Endodermal cell (in vitro differentiated cells): ENCODE measurements at regions not wholly inside any gene's neighbourhood (a gene's known extent, or its start where the extent isn't known, plus 50 kb on each side); places are given as distances from the start of the nearest gene placed in this dataset.
"Not testable (repeated sequence)": the region's sequence is repeated elsewhere in the genome, so short reads cannot be mapped to it uniquely, and the experiment has no call there.

Source experiments
- DNase-seq: peaks from one replicate; pipeline ENCODE4 v3.0.0-alpha.2; 2017
- H3K27ac ChIP-seq: 2 replicates; pipeline ENCODE4 v1.5.1; 2013; ENCODE audit warnings: mild to moderate bottlenecking, low read depth, low read length, moderate library complexity
- H3K27me3 ChIP-seq: 2 replicates; pipeline ENCODE4 v1.6.1; 2013; ENCODE audit warnings: mild to moderate bottlenecking, low read length, moderate library complexity; ENCODE audit not compliant: insufficient read depth, control insufficient read depth, poor library complexity, severe bottlenecking
- H3K36me3 ChIP-seq: 2 replicates; pipeline ENCODE4 v1.7.0; 2013; ENCODE audit warnings: mild to moderate bottlenecking, low read length, moderate library complexity; ENCODE audit not compliant: control insufficient read depth, insufficient read depth
- H3K4me1 ChIP-seq: one replicate; pipeline ENCODE4 v1.7.0; 2013; ENCODE audit warnings: low read length; ENCODE audit not compliant: control insufficient read depth, insufficient read depth
- H3K4me3 ChIP-seq: 2 replicates; pipeline ENCODE4 v1.5.1; 2013; ENCODE audit warnings: mild to moderate bottlenecking, low read length, moderate library complexity
- H3K9ac ChIP-seq: 2 replicates; pipeline ENCODE4 v1.6.1; 2013; ENCODE audit warnings: mild to moderate bottlenecking, low read length, moderate library complexity; ENCODE audit not compliant: poor library complexity, severe bottlenecking; ENCODE audit errors: extremely low read depth
- H3K9me3 ChIP-seq: 2 replicates; pipeline ENCODE4 v1.6.1; 2013; ENCODE audit warnings: mild to moderate bottlenecking, low read length, moderate library complexity; ENCODE audit not compliant: control insufficient read depth
- H3K27ac Mint-ChIP-seq: 2 replicates; pipeline ENCODE4 v1.8.0; 2020; ENCODE audit warnings: mixed read lengths
- H3K27me3 Mint-ChIP-seq: 2 replicates; pipeline ENCODE4 v1.8.0; 2021; ENCODE audit warnings: mild to moderate bottlenecking, mixed read lengths; ENCODE audit not compliant: insufficient read depth
- H3K36me3 Mint-ChIP-seq: 2 replicates; pipeline ENCODE4 v1.8.0; 2020; ENCODE audit warnings: low read depth, mixed read lengths
- H3K4me1 Mint-ChIP-seq: 2 replicates; pipeline ENCODE4 v1.8.0; 2020; ENCODE audit warnings: mixed read lengths
- H3K4me3 Mint-ChIP-seq: 2 replicates; pipeline ENCODE4 v1.8.0; 2020; ENCODE audit warnings: mild to moderate bottlenecking, moderate library complexity, mixed read lengths
- H3K9me3 Mint-ChIP-seq: 2 replicates; pipeline ENCODE4 v1.8.0; 2020; ENCODE audit warnings: mild to moderate bottlenecking, mixed read lengths
- WGBS, 2 experiments: methylation state at CpG; one replicate each; pipeline versions ENCODE4 v1.1.5 to v1.1.7; 2013; ENCODE audit warnings: missing lambda C conversion rate in 2 of 2, mixed read lengths in 1 of 2; ENCODE audit not compliant: insufficient coverage in 1 of 2, insufficient read length in 1 of 2; 5-methylcytosine and 5-hydroxymethylcytosine counted together
- TF ChIP-seq, protein P1 (sequence below): fragments of 200-600 bp; sonication (generic); conservative IDR thresholded peaks from 2 replicates; pipeline ENCODE4 v1.5.0; 2021; ENCODE audit warnings: antibody characterized with exemption, mild to moderate bottlenecking

DNA sequence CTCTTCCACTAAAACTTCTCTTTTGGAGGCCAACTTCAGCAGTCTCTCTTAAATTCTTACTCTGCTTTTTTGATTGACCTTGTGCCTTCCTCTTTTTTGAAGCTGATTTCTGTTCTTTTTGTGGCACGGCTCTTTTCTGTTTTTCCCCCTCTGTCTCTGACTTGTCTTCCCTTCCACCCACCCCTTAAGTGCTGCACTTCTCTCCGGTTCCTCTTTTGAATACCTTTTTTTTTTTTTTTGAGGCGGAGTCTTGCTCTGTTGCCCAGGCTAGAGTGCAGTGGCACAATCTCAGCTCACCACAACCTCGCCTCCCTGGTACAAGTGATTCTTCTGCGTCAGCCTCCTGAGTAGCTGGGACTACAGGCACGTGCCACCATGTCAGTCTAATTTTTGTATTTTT is 211.9 kb downstream of the BLID start:
- H3K27ac ChIP-seq, result no peak overlapping the region
- no peaks in the 10 kb centered on the region for H3K36me3 ChIP-seq
- Mint-ChIP-seq H3K9me3 (peaks cover 4% of the 10 kb centered on the region), H3K4me3 (no peak overlapping the region), H3K36me3 (no peaks in the 10 kb centered on the region), H3K27me3 (no peaks in the 10 kb centered on the region), H3K4me1 (no peaks in the 10 kb centered on the region), H3K27ac (no peak overlapping the region)
- TF ChIP-seq, protein P1, sequence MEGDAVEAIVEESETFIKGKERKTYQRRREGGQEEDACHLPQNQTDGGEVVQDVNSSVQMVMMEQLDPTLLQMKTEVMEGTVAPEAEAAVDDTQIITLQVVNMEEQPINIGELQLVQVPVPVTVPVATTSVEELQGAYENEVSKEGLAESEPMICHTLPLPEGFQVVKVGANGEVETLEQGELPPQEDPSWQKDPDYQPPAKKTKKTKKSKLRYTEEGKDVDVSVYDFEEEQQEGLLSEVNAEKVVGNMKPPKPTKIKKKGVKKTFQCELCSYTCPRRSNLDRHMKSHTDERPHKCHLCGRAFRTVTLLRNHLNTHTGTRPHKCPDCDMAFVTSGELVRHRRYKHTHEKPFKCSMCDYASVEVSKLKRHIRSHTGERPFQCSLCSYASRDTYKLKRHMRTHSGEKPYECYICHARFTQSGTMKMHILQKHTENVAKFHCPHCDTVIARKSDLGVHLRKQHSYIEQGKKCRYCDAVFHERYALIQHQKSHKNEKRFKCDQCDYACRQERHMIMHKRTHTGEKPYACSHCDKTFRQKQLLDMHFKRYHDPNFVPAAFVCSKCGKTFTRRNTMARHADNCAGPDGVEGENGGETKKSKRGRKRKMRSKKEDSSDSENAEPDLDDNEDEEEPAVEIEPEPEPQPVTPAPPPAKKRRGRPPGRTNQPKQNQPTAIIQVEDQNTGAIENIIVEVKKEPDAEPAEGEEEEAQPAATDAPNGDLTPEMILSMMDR, result no peak
- no peaks in the 10 kb centered on the region for H3K27me3 ChIP-seq
- H3K9ac ChIP-seq, result no peak overlapping the region
- H3K4me1 ChIP-seq, result no peaks in the 10 kb centered on the region
- DNase-seq, result no peak
- no peak overlapping the region for H3K4me3 ChIP-seq
- H3K9me3 ChIP-seq, result no peaks in the 10 kb centered on the region
- 81 to 92% methylated on average over 4 to 6 of the region's 6 CpGs for WGBS, 2 experiments

DNA sequence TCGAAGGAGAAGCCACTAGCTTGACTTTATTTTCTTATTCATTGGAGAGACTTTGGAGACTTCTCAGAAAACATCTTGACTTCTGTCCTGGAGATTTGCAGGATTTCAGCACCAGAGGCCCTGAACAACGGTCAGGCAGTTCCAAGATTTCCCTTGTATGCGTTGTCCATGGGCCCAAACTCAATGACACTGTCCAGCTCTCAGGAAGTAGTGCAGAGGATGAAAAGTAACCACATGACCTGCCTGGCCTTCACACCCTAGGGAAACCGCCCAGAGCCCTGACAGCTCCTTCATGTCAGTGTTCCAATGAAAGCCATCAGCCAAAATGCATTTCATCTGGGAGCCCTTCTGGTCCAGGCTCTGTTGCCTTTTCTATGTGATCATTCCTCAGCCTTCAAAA is 214.1 kb downstream of the BLID start:
- H3K4me3 Mint-ChIP-seq, result no peak overlapping the region
- DNase-seq, result no peak
- Histone ChIP-seq H3K4me1 (no peaks in the 10 kb centered on the region), H3K27me3 (no peaks in the 10 kb centered on the region), H3K4me3 (no peak overlapping the region), H3K9ac (no peak overlapping the region), H3K36me3 (no peaks in the 10 kb centered on the region), H3K27ac (no peak overlapping the region), H3K9me3 (no peaks in the 10 kb centered on the region)
- H3K36me3 Mint-ChIP-seq, result no peaks in the 10 kb centered on the region
- H3K9me3 Mint-ChIP-seq, result peaks cover 4% of the 10 kb centered on the region
- no peaks in the 10 kb centered on the region for H3K4me1 Mint-ChIP-seq
- H3K27me3 Mint-ChIP-seq, result no peaks in the 10 kb centered on the region
- WGBS, 2 experiments, result 89 to 100% methylated on average over 4 of the region's 4 CpGs
- H3K27ac Mint-ChIP-seq, result no peak overlapping the region
- TF ChIP-seq, protein P1, result no peak

DNA sequence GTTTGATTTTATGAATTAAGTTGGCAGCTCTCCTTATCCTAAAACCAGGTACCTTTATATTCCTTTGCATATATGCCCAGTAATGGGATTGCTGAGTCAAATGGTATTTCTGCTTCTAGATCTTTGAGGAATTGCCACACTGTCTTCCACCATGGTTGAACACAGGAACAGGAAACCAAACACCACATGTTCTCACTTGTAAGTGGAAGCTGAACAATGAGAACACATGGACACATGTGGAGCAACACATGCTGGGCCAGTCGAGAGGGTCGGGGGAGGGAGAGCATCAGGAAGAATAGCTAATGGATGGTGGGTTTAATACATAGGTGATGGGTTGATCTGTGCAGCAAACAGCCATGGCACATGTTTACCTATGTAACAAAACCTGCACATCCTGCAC is 214.6 kb downstream of the BLID start:
- H3K4me3 Mint-ChIP-seq, H3K9me3 Mint-ChIP-seq: not testable (repeated sequence)

DNA sequence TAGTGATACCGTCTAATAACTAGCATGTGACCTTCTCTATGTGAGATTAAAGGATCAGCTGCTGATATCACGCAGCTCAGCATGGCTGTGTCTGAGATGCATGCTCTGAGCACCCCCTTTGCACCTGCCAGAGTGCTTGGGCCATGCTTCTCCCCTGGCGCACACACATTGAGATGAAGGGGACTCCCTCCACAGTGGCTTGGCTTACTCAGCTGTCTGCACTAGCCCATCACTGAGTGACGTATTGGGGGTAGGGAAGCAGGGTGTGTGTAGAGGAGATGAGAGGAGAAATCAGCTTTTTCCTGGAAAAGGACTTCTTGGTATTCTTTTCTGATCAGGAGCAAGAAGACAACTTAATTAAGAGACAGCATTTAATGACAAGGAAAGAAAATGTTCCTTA is 216.5 kb downstream of the BLID start:
- H3K4me1 ChIP-seq, result no peaks in the 10 kb centered on the region
- Mint-ChIP-seq H3K4me3 (no peak overlapping the region), H3K4me1 (no peaks in the 10 kb centered on the region), H3K27ac (no peak overlapping the region), H3K9me3 (no peaks in the 10 kb centered on the region), H3K36me3 (no peaks in the 10 kb centered on the region), H3K27me3 (no peaks in the 10 kb centered on the region)
- TF ChIP-seq, protein P1, result no peak
- no peak overlapping the region for H3K27ac ChIP-seq
- H3K36me3 ChIP-seq, result no peaks in the 10 kb centered on the region
- 94 to 95% methylated on average over 3 to 4 of the region's 4 CpGs for WGBS, 2 experiments
- no peak overlapping the region for H3K4me3 ChIP-seq
- H3K9ac ChIP-seq, result no peak overlapping the region
- H3K27me3 ChIP-seq, result no peaks in the 10 kb centered on the region
- DNase-seq, result no peak
- no peaks in the 10 kb centered on the region for H3K9me3 ChIP-seq

More for the DNA sequence above, 214.6 kb downstream of the BLID start:
- not testable (repeated sequence) for H3K9me3 ChIP-seq, H3K27me3 ChIP-seq, H3K36me3 ChIP-seq, H3K4me1 ChIP-seq, H3K4me3 ChIP-seq, DNase-seq, H3K27ac ChIP-seq, H3K27ac Mint-ChIP-seq, H3K4me1 Mint-ChIP-seq, H3K9ac ChIP-seq, H3K27me3 Mint-ChIP-seq, H3K36me3 Mint-ChIP-seq
- 78 to 86% methylated on average over 2 of the region's 2 CpGs for WGBS, 2 experiments
